Epithelial cell of prostate (primary cell): ENCODE measurements at regions not wholly inside any gene's neighbourhood (a gene's known extent, or its start where the extent isn't known, plus 50 kb on each side); places are given as distances from the start of the nearest gene placed in this dataset.

Source experiments
- DNase-seq: peaks from one replicate; pipeline ENCODE4 v3.0.0-alpha.2; 2011; ENCODE audit warnings: low read depth, low spot score
- H3K27ac ChIP-seq: fragments of 450-650 bp; 2 replicates; pipeline ENCODE4 v1.5.1; 2017; ENCODE audit warnings: mild to moderate bottlenecking

GRCh38 chr3:163916596-163917560, 1161.4 kb downstream of the SI start:
- DNase-seq = no peak
- no peak overlapping the region for H3K27ac ChIP-seq

- no peak overlapping the region for H3K27ac ChIP-seq
- DNase-seq = no peak
Observed at GRCh38 chr3:163915280-163915679, 1163.0 kb downstream of the SI start.

GRCh38 chr3:163914567-163914966, 1163.7 kb downstream of the SI start:
- H3K27ac ChIP-seq = no peak overlapping the region
- no peak for DNase-seq

GRCh38 chr3:163891771-163892170, 1186.5 kb downstream of the SI start:
- no peak for DNase-seq
- H3K27ac ChIP-seq = no peak overlapping the region

- no peak overlapping the region for H3K27ac ChIP-seq
- DNase-seq = no peak
Observed at GRCh38 chr3:163890661-163891060, 1187.6 kb downstream of the SI start.

GRCh38 chr3:163879172-163879571, 1199.1 kb downstream of the SI start:
- no peak overlapping the region for H3K27ac ChIP-seq
- DNase-seq = no peak

GRCh38 chr3:163878396-163878795, 1199.9 kb downstream of the SI start:
- no peak for DNase-seq
- no peak overlapping the region for H3K27ac ChIP-seq

- H3K27ac ChIP-seq = no peak overlapping the region
- no peak for DNase-seq
Observed at GRCh38 chr3:163877805-163878204, 1200.5 kb downstream of the SI start.

GRCh38 chr3:163863146-163863545, 1215.2 kb downstream of the SI start:
- no peak for DNase-seq
- no peak overlapping the region for H3K27ac ChIP-seq

GRCh38 chr3:163852233-163852632, 1226.1 kb downstream of the SI start:
- no peak overlapping the region for H3K27ac ChIP-seq
- DNase-seq = no peak

GRCh38 chr3:163838769-163839168, 1239.5 kb downstream of the SI start:
- H3K27ac ChIP-seq = no peak overlapping the region
- DNase-seq = no peak

GRCh38 chr3:163832547-163832946, 1245.7 kb downstream of the SI start:
- no peak for DNase-seq
- H3K27ac ChIP-seq = no peak overlapping the region

- H3K27ac ChIP-seq = no peak overlapping the region
- DNase-seq = no peak
Observed at GRCh38 chr3:163821841-163822240, 1256.5 kb downstream of the SI start.

- no peak for DNase-seq
- no peak overlapping the region for H3K27ac ChIP-seq
Observed at GRCh38 chr3:163817015-163817414, 1261.3 kb downstream of the SI start.

- no peak for DNase-seq
Observed at GRCh38 chr3:163813935-163814334, 1264.4 kb downstream of the SI start.

GRCh38 chr3:163812006-163812405, 1266.3 kb downstream of the SI start:
- H3K27ac ChIP-seq = no peak overlapping the region
- no peak for DNase-seq

More at GRCh38 chr3:163813935-163814334, 1264.4 kb downstream of the SI start:
- no peak overlapping the region for H3K27ac ChIP-seq

GRCh38 chr3:163809540-163809993, 1268.7 kb downstream of the SI start:
- DNase-seq = no peak

GRCh38 chr3:163786416-163786815, 1291.9 kb downstream of the SI start:
- DNase-seq = no peak
- H3K27ac ChIP-seq = no peak overlapping the region

More at GRCh38 chr3:163809540-163809993, 1268.7 kb downstream of the SI start:
- no peak overlapping the region for H3K27ac ChIP-seq

GRCh38 chr3:163785693-163786092, 1292.6 kb downstream of the SI start:
- H3K27ac ChIP-seq = no peak overlapping the region
- no peak for DNase-seq

GRCh38 chr3:163779396-163780344, 1298.6 kb downstream of the SI start:
- H3K27ac ChIP-seq = no peak overlapping the region
- no peak for DNase-seq

- no peak overlapping the region for H3K27ac ChIP-seq
- no peak for DNase-seq
Observed at GRCh38 chr3:163776743-163777142, 1301.6 kb downstream of the SI start.
